CD4-positive, alpha-beta T cell (primary cell): ENCODE measurements at regions not wholly inside any gene's neighbourhood (a gene's known extent, or its start where the extent isn't known, plus 50 kb on each side); places are given as distances from the start of the nearest gene placed in this dataset.

Experiments
- ATAC-seq: fragments of 200-7000 bp; cut with Tn5 transposase; one replicate; pipeline ENCODE4 v1.10.0; 2022; ENCODE audit warnings: mild to moderate bottlenecking; ENCODE audit not compliant: poor library complexity
- CTCF ChIA-PET: fragments of 350-600 bp; sonication (Branson Sonifier 250); formaldehyde crosslinking; loops from one replicate; lab custom pipeline; 2021; ENCODE audit warnings: antibody characterized with exemption, inconsistent platforms; lab: Charles Lee
- POLR2A ChIA-PET: fragments of 350-600 bp; sonication (Branson Sonifier 250); formaldehyde crosslinking; loops from one replicate; lab custom pipeline; 2021; ENCODE audit warnings: antibody characterized with exemption, inconsistent platforms; lab: Charles Lee
- DNase-seq, 14 experiments: peaks; one replicate each; pipeline ENCODE4 v3.0.0-alpha.2; 2013 to 2020; ENCODE audit warnings: mixed read lengths in 2 of 14
- H3K27ac ChIP-seq, 2 donors: one replicate each; pipeline versions ENCODE4 v1.5.1 to v1.7.0; 2013; ENCODE audit warnings: low read length in 2 of 2, low read depth in 1 of 2, mild to moderate bottlenecking in 1 of 2
- H3K27me3 ChIP-seq, 2 experiments: 1 replicate in 1 of 2; 2 replicates in 1 of 2; pipeline versions ENCODE4 v1.6.1 to v1.7.0; 2013; ENCODE audit warnings: low read length in 2 of 2, control low read depth in 1 of 2, mild to moderate bottlenecking in 1 of 2, moderate library complexity in 1 of 2; ENCODE audit not compliant: insufficient read depth in 2 of 2, control insufficient read depth in 1 of 2
- H3K36me3 ChIP-seq: one replicate; pipeline ENCODE4 v1.6.1; 2013; ENCODE audit warnings: low read length, control low read depth; ENCODE audit not compliant: insufficient read depth
- H3K4me1 ChIP-seq: one replicate; pipeline ENCODE4 v1.6.1; 2013; ENCODE audit warnings: low read length, control low read depth; ENCODE audit not compliant: insufficient read depth
- H3K4me3 ChIP-seq: one replicate; pipeline ENCODE4 v1.5.1; 2013; ENCODE audit warnings: mild to moderate bottlenecking, low read length, moderate library complexity
- H3K9me3 ChIP-seq, 2 experiments: 1 replicate in 1 of 2; 2 replicates in 1 of 2; pipeline versions ENCODE4 v1.6.1 to v1.7.0; 2013; ENCODE audit warnings: low read length in 2 of 2, mild to moderate bottlenecking in 2 of 2, control low read depth in 1 of 2, moderate library complexity in 1 of 2; ENCODE audit not compliant: control insufficient read depth in 1 of 2, insufficient read depth in 1 of 2
- H3K27ac Mint-ChIP-seq: one replicate; pipeline ENCODE4 v1.8.0; 2020; ENCODE audit warnings: mixed read lengths
- H3K27me3 Mint-ChIP-seq: one replicate; pipeline ENCODE4 v1.8.0; 2021; ENCODE audit warnings: mixed read lengths
- H3K36me3 Mint-ChIP-seq: one replicate; pipeline ENCODE4 v1.8.0; 2021; ENCODE audit warnings: low read depth, mixed read lengths
- H3K4me1 Mint-ChIP-seq: one replicate; pipeline ENCODE4 v1.8.0; 2021; ENCODE audit warnings: low read depth, mixed read lengths
- H3K4me3 Mint-ChIP-seq: one replicate; pipeline ENCODE4 v1.8.0; 2020; ENCODE audit warnings: mild to moderate bottlenecking, mixed read lengths
- H3K9me3 Mint-ChIP-seq: one replicate; pipeline ENCODE4 v1.8.0; 2020; ENCODE audit warnings: mixed read lengths
- CTCF ChIP-seq: fragments of 200-600 bp; IDR thresholded peaks from one replicate; pipeline ENCODE4 v1.8.0; 2022; ENCODE audit warnings: antibody characterized with exemption, mild to moderate bottlenecking
- intact Hi-C, 2 experiments: fragments of 100-400 bp; cut with DNase I in 1 of 2; cut with micrococcal nuclease in 1 of 2; formaldehyde crosslinking; loops; one replicate each; pipeline versions ENCODE4 v1.15.1 to v1.9.0; 2023 to 2025; cut with DNase I, micrococcal nuclease

- POLR2A ChIA-PET, result no interaction called here
- no peak overlapping the region for H3K27ac Mint-ChIP-seq
These were observed 423.9 kb upstream of the PITX2 start for GRCh38 chr4:111046811-111047210.

GRCh38 chr4:111048316-111048715 is 425.4 kb upstream of the PITX2 start:
- no peaks in the 10 kb centered on the region for H3K27me3 Mint-ChIP-seq
- no peak for ATAC-seq
- no peaks in the 10 kb centered on the region for H3K4me1 Mint-ChIP-seq
- no peaks in the 10 kb centered on the region for H3K36me3 Mint-ChIP-seq
- TF ChIP-seq CTCF, result no peak
- Histone ChIP-seq H3K27ac (no peak overlapping the region), H3K9me3 (peaks cover 0 to 16% of the 10 kb centered on the region in 2 experiments), H3K4me1 (no peaks in the 10 kb centered on the region), H3K27me3 (no peaks in the 10 kb centered on the region), H3K4me3 (no peak overlapping the region), H3K36me3 (no peaks in the 10 kb centered on the region)
- intact Hi-C loops, result no loop called here
- no peak overlapping the region for H3K27ac Mint-ChIP-seq
- POLR2A ChIA-PET, result no interaction called here
- H3K9me3 Mint-ChIP-seq, result peaks cover 22% of the 10 kb centered on the region
- H3K4me3 Mint-ChIP-seq, result no peak overlapping the region
- CTCF ChIA-PET, result no interaction called here
- no peak for DNase-seq

More at GRCh38 chr4:111046811-111047210, 423.9 kb upstream of the PITX2 start:
- no peak overlapping the region for H3K4me3 ChIP-seq
- DNase-seq (no peak), ATAC-seq (no peak)
- Mint-ChIP-seq H3K27me3 (no peaks in the 10 kb centered on the region), H3K4me3 (no peak overlapping the region), H3K4me1 (no peaks in the 10 kb centered on the region), H3K9me3 (peaks cover 19% of the 10 kb centered on the region), H3K36me3 (no peaks in the 10 kb centered on the region)
- intact Hi-C loops, result no loop called here
- H3K9me3 ChIP-seq, result peaks cover 0 to 9% of the 10 kb centered on the region in 2 experiments
- H3K36me3 ChIP-seq, result no peaks in the 10 kb centered on the region
- TF ChIP-seq CTCF, result no peak
- H3K27ac ChIP-seq, result no peak overlapping the region
- CTCF ChIA-PET, result no interaction called here
- no peaks in the 10 kb centered on the region for H3K27me3 ChIP-seq
- H3K4me1 ChIP-seq, result no peaks in the 10 kb centered on the region

- peaks cover 6% of the 10 kb centered on the region for H3K9me3 Mint-ChIP-seq
- ATAC-seq (no peak), DNase-seq (no peak)
- H3K4me3 Mint-ChIP-seq, result no peak overlapping the region
- Histone ChIP-seq H3K36me3 (no peaks in the 10 kb centered on the region), H3K9me3 (peaks cover 0 to 5% of the 10 kb centered on the region in 2 experiments), H3K4me1 (no peaks in the 10 kb centered on the region), H3K27me3 (no peaks in the 10 kb centered on the region), H3K27ac (no peak overlapping the region), H3K4me3 (no peak overlapping the region)
- no peaks in the 10 kb centered on the region for H3K4me1 Mint-ChIP-seq
- POLR2A ChIA-PET, result no interaction called here
- TF ChIP-seq CTCF, result no peak
- CTCF ChIA-PET, result no interaction called here
- intact Hi-C loops, result no loop called here
- H3K27me3 Mint-ChIP-seq, result no peaks in the 10 kb centered on the region
- no peaks in the 10 kb centered on the region for H3K36me3 Mint-ChIP-seq
- no peak overlapping the region for H3K27ac Mint-ChIP-seq
These were observed 441.6 kb upstream of the PITX2 start for GRCh38 chr4:111064342-111064993.
